HG02588 (cell line): ENCODE measurements at regions not wholly inside any gene's neighbourhood (a gene's known extent, or its start where the extent isn't known, plus 50 kb on each side); places are given as distances from the start of the nearest gene placed in this dataset.
A peak's percentile ranks its signal among the peaks of the same experiment; 100 is the strongest.

Experiments
- ATAC-seq: cut with Tn5 transposase; IDR thresholded peaks from one replicate; pipeline ENCODE4 v1.9.1; 2021; ENCODE audit warnings: mild to moderate bottlenecking, moderate library complexity; ENCODE audit not compliant: unreplicated experiment

DNA sequence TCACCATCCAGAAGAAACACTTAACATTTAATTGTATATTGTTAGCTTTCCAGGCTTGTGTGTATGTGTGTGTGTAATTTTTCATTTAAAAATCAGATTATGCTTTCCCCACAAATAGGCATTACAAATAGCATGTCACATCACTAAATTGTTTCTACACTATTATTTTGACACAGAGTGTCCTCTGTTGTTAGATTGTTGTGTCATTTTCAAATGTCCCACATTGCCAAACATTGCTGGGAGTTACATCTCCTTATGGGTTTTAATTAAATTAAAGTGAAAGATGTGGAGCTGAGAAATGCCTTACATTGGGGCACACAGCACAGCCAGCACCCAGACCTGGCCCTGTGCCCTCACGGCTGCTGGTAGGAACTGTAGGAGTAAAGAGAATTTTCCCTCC lies 295.6 kb downstream of the ZEB1 start:
- ATAC-seq, result no peak

DNA sequence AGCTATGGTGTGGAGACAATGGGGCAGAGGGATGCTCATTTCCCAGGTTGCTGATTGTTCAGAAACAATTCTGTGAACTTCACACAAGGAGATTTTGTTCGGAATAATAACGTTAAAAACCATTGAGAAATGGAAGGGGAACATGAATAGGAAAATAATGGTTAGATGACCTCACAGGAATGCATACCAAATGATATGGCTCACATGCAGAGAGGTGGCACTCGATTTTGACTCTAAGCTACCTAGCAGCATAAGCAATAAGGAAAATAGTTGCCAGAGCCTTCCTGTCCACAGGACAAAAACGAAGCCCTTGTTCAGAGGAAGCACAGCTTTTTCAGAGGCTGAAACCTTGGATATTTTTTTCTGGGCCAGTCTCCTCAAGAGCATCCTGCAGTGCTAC lies 293.1 kb downstream of the ZEB1 start:
- ATAC-seq, result no peak

DNA sequence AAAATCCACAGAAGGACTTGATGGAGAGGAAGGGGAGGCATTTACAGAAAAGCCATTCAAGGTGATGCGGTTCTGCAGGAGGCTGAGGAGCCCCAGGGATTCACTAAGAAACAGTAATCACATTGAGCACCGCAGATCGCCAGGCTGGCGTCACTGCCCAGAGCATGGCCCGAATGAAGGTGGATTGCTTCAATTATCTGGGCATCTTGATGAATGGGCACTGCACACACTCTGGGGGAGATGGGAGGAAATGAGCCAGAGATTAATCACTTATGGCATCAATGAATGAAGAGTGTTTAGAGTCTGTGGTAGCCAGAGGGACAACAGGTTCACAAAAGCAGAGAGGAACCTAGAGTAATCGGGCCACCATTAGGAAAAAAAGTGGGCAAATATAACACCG lies 292.1 kb downstream of the ZEB1 start:
- no peak for ATAC-seq

DNA sequence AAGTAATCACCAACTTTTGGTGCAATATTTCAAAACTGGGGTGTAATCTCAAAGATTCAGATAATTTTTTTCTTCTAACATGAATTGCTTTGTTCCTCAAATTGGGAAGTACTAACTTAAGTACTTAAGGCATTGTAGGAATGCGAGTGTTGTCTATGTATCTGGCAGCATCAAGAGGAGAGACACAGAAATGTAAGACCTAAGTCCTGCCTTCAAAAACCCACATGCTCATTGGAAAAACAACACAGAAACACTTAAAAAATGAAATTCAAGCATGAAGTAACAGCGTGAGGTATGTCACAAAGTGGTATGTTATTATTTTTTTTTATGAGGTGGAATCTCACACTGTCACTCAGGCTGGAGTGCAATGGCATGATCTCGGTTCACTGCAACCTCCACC lies 288.5 kb downstream of the ZEB1 start:
- no peak for ATAC-seq

DNA sequence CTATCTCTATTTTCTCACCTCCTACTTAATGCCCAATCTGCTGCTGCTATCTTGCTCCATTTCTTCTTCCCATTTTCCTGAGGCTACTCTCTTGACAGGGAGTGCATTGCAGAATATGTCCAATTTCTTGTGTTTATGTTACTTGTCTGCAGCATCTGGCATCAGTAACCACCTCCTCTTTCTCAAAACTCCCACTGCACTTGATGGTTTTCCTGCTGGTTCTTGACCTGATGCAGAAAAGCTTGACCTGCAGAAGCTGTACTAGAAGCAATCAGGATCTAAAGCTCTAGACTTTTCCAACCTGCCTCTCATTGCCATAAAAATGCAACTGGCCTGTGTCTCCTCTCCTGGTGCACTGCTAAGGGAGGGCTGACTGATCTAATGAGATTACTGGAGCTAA lies 287.8 kb downstream of the ZEB1 start:
- ATAC-seq, result no peak

DNA sequence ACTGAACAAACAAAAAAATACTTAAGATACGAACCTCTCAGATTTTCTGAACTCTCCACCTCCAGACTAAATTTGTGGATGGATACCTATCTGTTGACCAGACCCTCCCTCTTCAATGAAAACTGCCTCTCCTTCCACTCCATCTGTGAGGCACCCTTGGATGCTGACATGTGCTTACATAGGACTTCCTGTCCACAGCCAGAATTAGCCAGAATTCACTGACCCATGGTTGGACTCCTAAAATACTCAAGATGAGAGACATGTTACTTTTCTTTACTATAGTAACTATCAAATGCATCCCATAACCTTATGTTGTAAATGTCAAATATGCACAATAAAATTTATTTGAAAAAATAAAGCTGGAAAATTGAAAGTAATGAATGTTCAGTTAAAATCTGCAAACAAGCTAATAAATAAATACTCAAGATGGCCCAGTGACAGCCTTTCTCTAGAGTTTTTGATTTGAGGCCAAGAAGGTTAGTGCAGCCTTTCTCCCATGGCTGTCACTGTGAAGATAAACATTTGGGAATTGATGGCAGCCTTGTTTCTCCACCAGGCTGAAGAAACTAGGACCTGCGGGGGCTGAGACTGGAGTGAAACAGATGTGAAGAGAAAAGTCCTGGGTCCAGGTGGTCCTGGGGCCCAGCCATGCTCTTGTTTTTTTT lies 287.0 kb downstream of the ZEB1 start:
- no peak for ATAC-seq

DNA sequence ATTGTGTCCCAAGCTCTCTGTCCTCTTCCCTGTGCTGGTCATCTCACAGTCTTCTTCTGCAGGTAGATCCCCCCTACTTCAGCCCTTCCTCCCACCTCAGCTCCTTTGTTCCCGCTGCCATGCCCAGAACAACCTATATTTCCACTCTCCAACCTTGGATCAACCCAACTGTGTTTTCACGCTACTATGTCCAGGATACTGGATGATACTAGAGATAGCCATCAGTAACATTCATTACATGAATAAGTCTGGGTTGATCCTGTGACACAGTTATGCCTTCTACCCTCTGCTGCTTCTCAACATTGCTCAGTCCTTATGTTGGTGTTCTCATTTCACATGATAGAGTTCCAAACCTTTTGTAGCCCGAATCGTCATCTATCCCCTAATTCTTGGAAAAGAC lies 286.4 kb downstream of the ZEB1 start:
- ATAC-seq, result no peak

DNA sequence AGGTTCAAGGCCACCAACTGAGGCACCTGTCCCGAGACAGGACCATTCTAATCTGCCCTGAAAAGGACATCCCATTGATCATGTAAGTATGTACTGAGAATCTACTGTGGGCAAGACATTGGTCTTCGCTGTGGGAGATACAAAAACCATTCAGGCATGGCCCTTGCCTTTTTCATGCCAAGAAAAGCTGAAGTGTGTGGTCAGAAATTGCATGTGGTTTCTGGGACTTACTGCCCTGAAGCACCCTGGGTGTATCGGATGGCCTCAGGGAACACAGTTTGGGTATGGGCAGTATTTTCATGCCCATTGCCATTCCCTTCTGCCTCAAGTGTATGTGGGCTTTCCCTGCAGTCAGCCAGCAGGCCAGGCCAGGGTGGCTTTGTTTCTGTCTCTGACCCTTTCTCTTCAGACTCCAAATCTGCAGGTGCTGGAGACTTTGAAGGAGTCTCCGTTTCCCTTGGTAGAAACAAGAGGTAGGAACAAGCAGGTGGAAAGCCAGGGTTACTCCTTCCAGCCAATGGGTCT lies 285.7 kb downstream of the ZEB1 start:
- no peak for ATAC-seq

DNA sequence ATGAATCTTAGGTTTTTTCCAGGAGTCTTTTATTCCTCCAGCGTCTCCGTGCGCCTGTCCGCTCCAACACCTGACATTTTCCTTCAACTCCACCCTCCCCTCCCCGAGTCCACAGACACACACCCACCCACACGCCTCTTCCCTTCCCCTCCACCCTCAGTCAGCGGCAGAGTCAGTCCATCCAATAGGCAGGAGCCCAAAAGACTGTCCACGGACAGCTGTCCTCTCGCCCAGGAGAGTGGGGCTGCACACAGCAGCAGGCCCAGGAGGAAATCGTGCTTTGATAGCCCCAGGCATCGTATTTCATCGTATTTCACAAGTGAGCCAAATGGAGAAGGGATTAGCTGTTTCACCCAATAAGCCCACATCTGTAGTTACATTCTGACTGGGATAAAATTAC lies 285.1 kb downstream of the ZEB1 start:
- ATAC-seq, result no peak

DNA sequence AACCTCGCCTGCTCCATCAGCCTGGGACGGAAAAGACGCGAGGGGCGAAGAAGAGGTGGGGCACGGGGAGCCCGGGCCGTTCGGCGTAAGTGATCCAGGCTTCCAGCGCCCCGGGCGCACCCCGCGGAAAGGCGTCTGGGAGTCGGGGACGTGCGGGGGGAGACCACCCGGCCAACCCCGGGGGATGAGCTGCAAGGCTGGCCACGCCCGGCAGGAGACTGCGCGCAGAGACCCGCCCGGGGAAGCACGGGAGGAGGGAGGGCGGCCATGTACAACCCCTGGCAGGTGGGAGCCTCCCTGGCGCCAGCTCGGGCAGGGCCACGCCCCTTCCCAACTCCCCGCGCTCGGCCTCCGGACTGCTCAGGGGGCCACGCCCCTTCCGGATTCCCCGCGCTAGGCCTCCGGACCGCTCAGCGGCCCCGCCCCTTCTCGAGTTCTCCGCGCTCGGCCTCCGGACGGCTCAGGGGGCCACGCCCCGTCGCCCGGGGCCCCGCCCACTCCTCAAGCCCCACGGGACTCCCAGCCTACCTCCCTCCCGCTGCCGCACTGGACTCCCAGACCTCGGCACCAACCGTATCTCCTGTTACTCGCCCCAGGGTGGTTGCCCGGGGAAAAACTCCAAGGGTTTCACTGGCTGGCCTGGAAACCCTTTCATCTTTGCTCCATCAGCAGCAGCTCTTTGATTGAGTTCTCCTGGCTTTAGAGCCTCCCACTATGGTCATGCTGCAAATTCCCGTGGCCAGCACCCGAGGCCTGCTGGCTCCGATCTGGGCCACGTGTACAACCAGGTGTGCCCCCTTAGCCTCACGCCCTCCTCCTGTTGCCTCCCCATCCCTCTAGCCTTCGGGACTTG lies 284.4 kb downstream of the ZEB1 start:
- ATAC-seq, result peak; percentile 97

DNA sequence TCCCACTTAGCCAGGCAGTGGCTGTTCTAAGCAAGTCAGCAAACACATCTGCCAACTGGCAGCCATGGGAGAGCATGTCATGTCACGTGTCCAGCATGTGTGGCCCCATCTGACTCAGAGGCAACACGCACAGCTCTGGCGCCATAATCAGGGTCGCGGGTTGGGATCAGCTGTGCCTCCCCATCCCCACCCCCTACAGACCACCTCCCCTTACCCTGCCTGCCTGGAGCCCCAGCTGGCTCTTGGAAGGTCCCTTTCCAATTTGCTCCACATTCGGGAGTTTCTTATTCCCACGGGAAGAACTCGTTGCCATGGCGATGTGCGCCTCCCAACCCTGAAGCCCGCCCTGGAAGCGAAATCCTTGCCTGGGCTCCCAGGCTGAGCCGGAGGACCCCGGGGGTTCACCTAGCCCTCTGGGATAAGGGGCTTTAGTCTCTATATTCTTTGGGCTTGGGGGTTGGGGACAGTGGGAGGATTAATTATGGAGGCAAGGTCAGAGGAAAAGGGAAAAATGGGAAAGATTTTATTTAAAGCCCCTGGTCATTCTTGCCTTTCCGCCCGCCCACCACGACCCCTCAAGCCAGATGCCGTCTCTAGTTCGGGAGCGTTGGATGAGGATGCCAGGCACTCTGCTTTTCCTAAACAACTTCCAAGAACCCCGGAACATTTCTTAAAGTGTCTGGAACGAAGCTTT lies 283.7 kb downstream of the ZEB1 start:
- ATAC-seq, result no peak

DNA sequence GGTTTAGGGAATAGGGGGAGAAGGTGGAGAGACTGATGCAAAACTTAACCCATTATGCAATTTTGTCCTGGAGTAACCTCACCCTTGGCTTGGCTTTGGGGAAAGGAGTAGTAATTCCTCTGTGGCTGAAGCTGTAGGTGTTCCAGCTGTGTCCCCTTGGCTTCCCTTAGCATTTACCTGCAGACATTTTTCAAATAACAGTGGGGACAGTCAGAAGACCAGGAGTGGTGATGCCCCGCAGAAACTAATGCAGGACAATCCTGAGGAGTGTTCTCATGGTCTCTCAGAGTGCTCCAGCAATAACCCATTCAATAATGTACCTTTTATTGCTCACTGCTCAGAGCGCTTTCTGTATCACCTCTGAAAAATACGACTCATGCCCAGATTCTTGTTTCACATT lies 282.1 kb downstream of the ZEB1 start:
- ATAC-seq, result no peak

DNA sequence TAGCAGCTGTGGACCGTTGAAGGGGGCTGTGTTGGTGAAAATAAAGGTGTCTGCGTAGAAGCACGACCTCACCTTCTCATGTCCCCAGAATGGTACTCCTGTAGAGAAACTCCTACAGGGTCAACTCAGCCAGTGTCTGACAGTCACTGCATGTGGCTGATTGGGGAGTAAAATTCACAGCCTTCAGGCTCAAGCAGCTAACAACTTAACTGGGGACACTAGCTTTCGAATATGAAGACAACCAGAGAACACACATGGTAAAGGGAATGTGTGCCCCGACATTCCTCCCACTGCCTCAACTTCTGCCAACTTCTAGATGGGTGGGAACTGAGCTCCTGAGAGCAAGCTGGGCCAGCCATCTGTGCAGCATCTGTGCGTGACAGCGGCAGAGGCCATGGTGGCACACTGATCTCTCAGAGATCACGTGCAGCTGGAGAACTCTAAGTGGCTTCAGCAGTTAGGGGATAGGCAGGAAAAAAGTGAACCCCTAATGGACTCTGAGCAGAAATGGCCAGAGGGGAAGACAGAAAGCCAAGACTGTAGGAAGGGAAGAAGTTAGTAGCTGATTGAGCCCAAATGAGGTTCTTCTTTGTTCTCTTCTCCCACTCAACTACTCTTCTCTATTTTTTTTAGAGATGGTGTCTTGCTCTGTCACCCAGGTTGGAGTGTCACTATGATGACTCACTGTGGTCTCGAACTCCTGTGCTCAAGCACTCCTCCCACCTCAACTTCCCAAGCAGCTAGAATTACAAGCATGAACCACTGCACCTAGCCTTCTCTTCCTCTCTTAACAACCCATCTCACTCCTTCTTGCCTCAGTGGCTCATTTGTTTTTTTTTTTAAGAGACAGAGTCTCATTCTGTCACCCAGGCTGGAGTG lies 280.8 kb downstream of the ZEB1 start:
- ATAC-seq, result no peak

DNA sequence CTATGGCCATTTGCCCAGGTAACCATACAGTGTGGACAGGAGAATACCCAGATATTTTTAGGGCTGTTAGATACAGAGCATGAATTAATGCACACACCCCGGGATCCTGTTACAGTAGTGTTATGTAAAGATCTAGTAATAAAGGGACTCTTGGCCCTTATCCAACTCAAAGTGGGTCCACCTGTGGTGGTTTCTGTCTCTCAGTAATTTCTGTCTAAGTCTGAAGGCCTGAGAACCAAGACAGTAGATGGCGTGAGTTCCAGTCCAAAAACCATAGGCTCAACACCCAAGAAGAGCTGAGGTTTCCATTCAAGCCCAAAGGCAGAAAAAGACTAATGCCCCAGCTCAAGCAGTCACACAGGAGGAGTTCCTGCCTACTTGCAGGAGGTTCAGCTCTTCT lies 277.7 kb downstream of the ZEB1 start:
- ATAC-seq, result no peak

DNA sequence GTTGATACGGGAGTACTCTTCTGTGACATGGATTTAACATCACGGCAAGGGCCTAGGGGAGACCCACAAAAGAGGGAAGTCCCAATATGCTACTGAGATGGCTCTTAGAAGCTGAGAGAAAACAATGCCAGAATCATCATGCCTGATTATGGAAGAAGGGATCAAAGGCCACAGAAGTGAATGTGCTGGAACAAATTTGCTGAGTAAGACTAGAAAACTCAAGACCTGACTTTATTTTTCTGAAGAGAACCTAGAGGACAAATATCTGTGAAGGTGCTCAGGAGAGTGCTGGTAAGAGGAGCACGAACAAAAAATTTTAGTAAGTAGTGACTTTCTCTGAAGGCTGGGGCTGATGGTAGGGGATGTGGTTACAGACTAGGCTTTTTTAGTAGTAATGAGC lies 277.0 kb downstream of the ZEB1 start:
- no peak for ATAC-seq

DNA sequence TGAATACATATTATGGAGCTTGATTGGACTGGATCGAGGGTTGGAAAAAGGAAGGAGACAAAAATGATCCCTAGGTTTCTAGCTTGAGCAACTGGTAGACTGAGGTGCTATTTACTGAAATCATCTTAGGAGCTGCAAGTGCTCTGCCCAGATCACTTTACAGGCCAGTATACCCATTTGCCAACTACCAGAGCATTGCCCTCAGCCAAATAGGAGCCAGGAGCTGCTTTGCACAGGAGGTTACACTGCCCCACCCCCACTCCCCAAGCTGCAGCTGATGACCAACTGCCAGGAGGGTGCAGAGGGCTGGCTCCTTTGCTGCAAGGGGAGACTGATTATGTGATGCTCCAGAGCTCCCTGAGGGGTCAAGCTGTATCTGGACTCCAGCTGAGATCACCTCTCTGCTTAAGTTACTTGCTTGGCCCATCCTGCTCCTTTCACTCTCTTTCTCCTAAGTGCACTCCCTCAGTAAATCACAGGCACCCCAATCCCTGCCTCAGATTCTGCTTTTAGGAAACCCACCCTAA lies 275.4 kb downstream of the ZEB1 start:
- ATAC-seq, result no peak

DNA sequence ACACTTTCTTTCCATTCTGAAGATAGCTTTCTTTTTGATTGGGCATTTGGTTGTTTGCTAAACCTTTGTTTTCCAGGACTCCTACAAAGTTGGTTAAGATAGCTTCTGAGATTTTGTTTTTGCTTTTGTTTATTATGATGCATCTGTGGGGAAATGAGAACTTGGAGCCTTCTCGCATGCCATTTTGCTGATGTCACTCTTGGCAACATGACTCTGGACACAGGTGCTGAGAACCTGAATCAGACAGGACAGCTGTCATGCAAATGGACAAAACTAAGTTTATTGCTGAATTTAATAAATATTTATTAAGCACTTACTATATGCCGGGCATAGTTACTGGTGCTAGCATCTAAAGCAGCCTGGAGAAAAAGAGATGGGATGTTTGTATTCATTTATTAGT lies 274.1 kb downstream of the ZEB1 start:
- no peak for ATAC-seq

DNA sequence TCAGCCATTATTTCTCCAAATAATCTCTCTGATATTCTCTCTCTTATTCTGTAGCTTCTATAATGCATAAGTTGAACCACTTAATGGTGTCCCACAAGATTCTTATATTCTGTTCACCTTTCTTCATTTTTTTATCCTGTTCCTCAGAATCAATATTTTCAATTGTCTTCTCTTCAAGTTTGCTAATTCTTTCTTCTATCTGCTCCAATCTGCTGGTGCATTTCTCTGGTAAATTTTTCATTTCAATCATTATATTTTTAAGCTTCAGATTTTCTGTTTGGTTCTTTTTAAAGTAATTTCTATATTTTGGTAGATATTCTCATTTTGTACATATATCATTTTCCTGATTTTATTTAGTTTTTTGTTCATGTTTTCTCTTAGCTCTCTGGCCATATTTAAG lies 272.6 kb downstream of the ZEB1 start:
- no peak for ATAC-seq

DNA sequence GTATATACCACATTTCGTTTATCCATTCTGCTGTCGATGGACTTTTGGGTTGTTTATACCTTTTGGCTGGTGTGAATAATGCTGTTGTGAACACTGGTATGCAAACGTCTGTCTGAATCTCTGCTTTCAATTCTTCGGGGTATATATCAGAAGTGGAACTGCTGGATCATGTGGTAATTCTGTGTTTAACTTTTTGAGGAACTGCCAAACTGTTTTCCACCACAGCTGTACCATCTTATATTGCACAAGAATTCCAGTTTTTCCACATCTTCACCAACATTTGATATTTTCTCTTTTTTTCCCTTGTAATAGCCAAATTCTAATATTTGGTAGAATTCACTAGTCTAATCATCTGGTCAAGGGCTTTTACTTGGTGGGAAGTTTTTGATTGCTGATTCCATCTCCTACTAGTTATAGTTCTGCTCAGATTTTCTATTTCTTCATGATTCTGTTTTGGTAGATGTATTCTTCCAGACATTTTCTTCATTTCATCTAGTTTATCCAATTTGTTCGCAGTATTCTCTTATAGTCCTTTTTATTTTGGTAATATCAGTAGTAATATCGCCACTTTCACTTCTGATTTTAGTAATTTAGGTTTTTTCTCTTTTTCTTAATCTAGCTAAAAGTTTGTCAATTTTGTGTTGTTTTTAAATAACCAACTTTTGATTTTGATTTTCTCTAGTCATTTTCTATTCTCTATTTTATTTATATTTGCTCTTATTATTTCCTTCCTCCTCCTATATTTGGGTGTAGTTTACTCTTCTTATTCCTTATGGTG lies 271.2 kb downstream of the ZEB1 start:
- ATAC-seq, result no peak

DNA sequence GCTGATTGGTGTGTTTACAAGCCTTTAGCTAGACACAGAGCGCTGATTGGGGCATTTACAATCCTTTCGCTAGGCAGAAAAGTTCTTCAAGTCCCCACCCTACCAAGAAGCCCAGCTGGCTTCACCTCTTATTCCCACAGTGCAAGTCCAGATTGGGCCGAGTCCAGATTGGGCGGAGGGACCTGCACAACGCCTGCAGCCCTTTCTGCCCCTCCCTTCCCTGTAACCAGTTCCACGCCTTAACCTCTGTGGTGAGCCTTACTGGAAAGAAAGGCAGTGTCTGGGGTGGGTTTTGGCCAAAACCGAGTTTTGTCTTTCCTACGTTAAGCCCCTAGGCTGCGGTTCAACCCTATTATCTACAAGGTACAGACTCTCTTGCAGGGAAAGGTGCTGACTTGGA lies 268.7 kb downstream of the ZEB1 start:
- no peak for ATAC-seq
